Upper lobe of left lung (tissue), 6 donors: ENCODE measurements at regions not wholly inside any gene's neighbourhood (a gene's known extent, or its start where the extent isn't known, plus 50 kb on each side); places are given as distances from the start of the nearest gene placed in this dataset.
"Not testable (repeated sequence)": the region's sequence is repeated elsewhere in the genome, so short reads cannot be mapped to it uniquely, and the experiment has no call there.

Source experiments
- ATAC-seq, 2 donors: fragments of 200-7000 bp; cut with Tn5 transposase; one replicate each; pipeline ENCODE4 v1.9.1; 2022; ENCODE audit warnings: mild to moderate bottlenecking in 2 of 2, moderate library complexity in 2 of 2; ENCODE audit not compliant: low FRiP score in 2 of 2
- DNase-seq, 2 donors: peaks; one replicate each; pipeline ENCODE4 v3.0.0-alpha.2; 2019 to 2020
- H3K27ac ChIP-seq, 4 donors: fragments of 200-600 bp; sonication (generic); one replicate each; pipeline ENCODE4 v1.5.1; 2016 to 2019
- H3K27me3 ChIP-seq, 4 donors: fragments of 200-600 bp; sonication (generic); one replicate each; pipeline ENCODE4 v1.5.1; 2017 to 2019
- H3K36me3 ChIP-seq, 4 donors: fragments of 200-600 bp; sonication (generic); one replicate each; pipeline ENCODE4 v1.5.1; 2016 to 2019
- H3K4me1 ChIP-seq, 4 donors: fragments of 200-600 bp; sonication (generic); one replicate each; pipeline ENCODE4 v1.5.1; 2018 to 2019
- H3K4me3 ChIP-seq, 4 donors: fragments of 200-600 bp; sonication (generic); one replicate each; pipeline ENCODE4 v1.5.1; 2017 to 2019; ENCODE audit warnings: mild to moderate bottlenecking in 2 of 4, moderate library complexity in 1 of 4
- H3K9me3 ChIP-seq, 4 donors: fragments of 200-600 bp; sonication (generic); one replicate each; pipeline ENCODE4 v1.5.1; 2018 to 2019
- CTCF ChIP-seq, 6 experiments: fragments of 450-650 bp in 4 of 6; fragments of 200-600 bp in 2 of 6; sonication (generic) in 2 of 6; IDR thresholded peaks; one replicate each; pipeline ENCODE4 v1.5.1; 2016 to 2019; ENCODE audit warnings: antibody characterized with exemption in 6 of 6
- EP300 ChIP-seq, 4 donors: sonication (generic); formaldehyde crosslinking; IDR thresholded peaks; one replicate each; pipeline ENCODE4 v1.5.1; 2017; ENCODE audit warnings: antibody characterized with exemption in 4 of 4, control low read depth in 2 of 4
- POLR2A ChIP-seq, 4 donors: fragments of 450-650 bp; IDR thresholded peaks; one replicate each; pipeline ENCODE4 v1.5.1; 2016 to 2017; ENCODE audit warnings: antibody characterized with exemption in 4 of 4, mild to moderate bottlenecking in 2 of 4
- POLR2AphosphoS5 ChIP-seq, 2 donors: sonication (generic); formaldehyde crosslinking; IDR thresholded peaks; one replicate each; pipeline ENCODE4 v1.5.1; 2017; ENCODE audit warnings: antibody characterized with exemption in 2 of 2
- WGBS, 2 donors: methylation state at CpG; one replicate each; pipeline ENCODE4 v1.1.5; 2017 to 2018; 5-methylcytosine and 5-hydroxymethylcytosine counted together
- donor health status: DM: no; HTN: no; CAD: no; lungs with moderate emphysema.
- donor health status: DM: no; HTN: yes; CAD: no; lungs with severe emphysema.

- Histone ChIP-seq H3K27me3 (no peaks in the 10 kb centered on the region), H3K4me3 (no peak overlapping the region), H3K27ac (no peak overlapping the region), H3K4me1 (no peaks in the 10 kb centered on the region), H3K36me3 (no peaks in the 10 kb centered on the region), H3K9me3 (peaks cover 0 to 4% (median 0%) of the 10 kb centered on the region in 4 donors)
- TF ChIP-seq EP300 (IDR thresholded peaks at IDR 0.05): no peak
- no peak for TF ChIP-seq POLR2A (IDR thresholded peaks at IDR 0.05)
- TF ChIP-seq POLR2AphosphoS5 (IDR thresholded peaks at IDR 0.05): no peak
- no peak for TF ChIP-seq CTCF (IDR thresholded peaks at IDR 0.05)
- WGBS, 2 donors: 94 to 95% methylated on average over 3 to 5 of the region's 5 CpGs
- DNase-seq: no peak
- no peak for ATAC-seq
Measured at GRCh38 chr2:14082640-14083039, 549.9 kb upstream of the LRATD1 start.

DNA sequence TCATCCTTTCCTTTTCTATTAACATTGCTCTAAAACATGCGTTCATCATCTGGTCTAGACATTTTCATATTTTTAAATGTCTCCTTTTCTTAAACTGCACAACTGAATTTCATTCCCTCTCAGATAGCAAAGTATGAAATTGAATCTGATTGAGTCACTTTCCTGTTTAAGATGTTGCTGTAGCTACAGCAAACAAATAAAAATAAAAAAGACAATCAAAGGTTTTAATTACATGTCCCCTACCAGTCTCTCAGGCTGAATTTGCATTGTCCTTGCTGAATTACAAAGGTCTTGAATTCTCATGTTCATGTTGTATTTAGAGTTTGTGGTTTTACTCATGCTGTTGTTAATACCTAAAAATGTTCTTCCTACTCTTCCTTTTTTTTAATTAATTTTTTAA, 537.9 kb upstream of the LRATD1 start:
- Histone ChIP-seq H3K36me3 (no peaks in the 10 kb centered on the region), H3K27me3 (no peaks in the 10 kb centered on the region), H3K27ac (no peak overlapping the region), H3K4me3 (no peak overlapping the region), H3K4me1 (no peaks in the 10 kb centered on the region), H3K9me3 (no peaks in the 10 kb centered on the region)
- ATAC-seq (no peak), DNase-seq (no peak)
- TF ChIP-seq CTCF (IDR thresholded peaks at IDR 0.05): no peak
- no peak for TF ChIP-seq POLR2A (IDR thresholded peaks at IDR 0.05)
- no peak for TF ChIP-seq POLR2AphosphoS5 (IDR thresholded peaks at IDR 0.05)
- no peak for TF ChIP-seq EP300 (IDR thresholded peaks at IDR 0.05)
- WGBS, 2 donors: 96 to 97% methylated on average over 1 of the region's 1 CpG

DNA sequence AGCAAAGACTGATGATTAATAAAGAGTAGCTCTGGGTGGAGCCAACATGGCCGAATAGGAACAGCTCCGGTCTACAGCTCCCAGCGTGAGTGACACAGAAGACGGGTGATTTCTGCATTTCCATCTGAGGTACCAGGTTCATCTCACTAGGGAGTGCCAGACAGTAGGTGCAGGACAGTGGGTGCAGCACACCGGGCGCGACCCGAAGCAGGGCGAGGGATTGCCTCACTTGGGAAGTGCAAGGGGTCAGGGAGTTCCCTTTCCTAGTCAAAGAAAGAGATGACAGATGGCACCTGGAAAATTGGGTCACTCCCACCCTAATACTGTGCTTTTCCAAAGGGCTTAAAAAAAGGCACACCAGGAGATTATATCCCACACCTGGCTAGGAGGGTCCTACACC, 533.4 kb upstream of the LRATD1 start:
- ATAC-seq: not testable (repeated sequence)

GRCh38 chr2:14114275-14114674, 518.2 kb upstream of the LRATD1 start:
- H3K4me3 ChIP-seq: no peak overlapping the region
- TF ChIP-seq POLR2A (IDR thresholded peaks at IDR 0.05): no peak
- TF ChIP-seq EP300 (IDR thresholded peaks at IDR 0.05): no peak
- TF ChIP-seq POLR2AphosphoS5 (IDR thresholded peaks at IDR 0.05): no peak
- no peak for TF ChIP-seq CTCF (IDR thresholded peaks at IDR 0.05)
- no peaks in the 10 kb centered on the region for H3K27me3 ChIP-seq
- 36 to 93% methylated on average over 2 of the region's 2 CpGs for WGBS, 2 donors
- no peaks in the 10 kb centered on the region for H3K9me3 ChIP-seq
- no peaks in the 10 kb centered on the region for H3K4me1 ChIP-seq
- no peaks in the 10 kb centered on the region for H3K36me3 ChIP-seq
- ATAC-seq (no peak), DNase-seq (no peak)
- no peak overlapping the region for H3K27ac ChIP-seq

More for the DNA sequence above, 533.4 kb upstream of the LRATD1 start:
- H3K4me3 ChIP-seq, H3K36me3 ChIP-seq, H3K27me3 ChIP-seq, H3K4me1 ChIP-seq, H3K27ac ChIP-seq, H3K9me3 ChIP-seq: not testable (repeated sequence)
- peak in 1 of 2 donors; percentile 52 for DNase-seq
- WGBS, 2 donors: 87 to 100% methylated on average over 9 of the region's 9 CpGs

GRCh38 chr2:14120376-14120775, 512.1 kb upstream of the LRATD1 start:
- Histone ChIP-seq H3K4me1 (no peaks in the 10 kb centered on the region), H3K4me3 (no peak overlapping the region), H3K27me3 (no peaks in the 10 kb centered on the region), H3K9me3 (no peaks in the 10 kb centered on the region), H3K36me3 (no peaks in the 10 kb centered on the region), H3K27ac (no peak overlapping the region)
- no peak for DNase-seq
- no peak for ATAC-seq
- WGBS, 2 donors: 67 to 73% methylated on average over 3 of the region's 3 CpGs
- no peak for TF ChIP-seq EP300 (IDR thresholded peaks at IDR 0.05)

GRCh38 chr2:14123436-14124103, 508.9 kb upstream of the LRATD1 start:
- no peak for ATAC-seq
- H3K27ac ChIP-seq: no peak overlapping the region
- no peaks in the 10 kb centered on the region for H3K4me1 ChIP-seq
- no peak for DNase-seq
- 76% methylated on average over 6 of the region's 6 CpGs for WGBS, 2 donors
- no peaks in the 10 kb centered on the region for H3K9me3 ChIP-seq
- H3K4me3 ChIP-seq: no peak overlapping the region
- TF ChIP-seq POLR2A (IDR thresholded peaks at IDR 0.05) (no peak), POLR2AphosphoS5 (IDR thresholded peaks at IDR 0.05) (no peak), CTCF (IDR thresholded peaks at IDR 0.05) (no peak), EP300 (IDR thresholded peaks at IDR 0.05) (no peak)
- H3K27me3 ChIP-seq: no peaks in the 10 kb centered on the region
- H3K36me3 ChIP-seq: no peaks in the 10 kb centered on the region
